PC-3 (cell line): ENCODE measurements at regions not wholly inside any gene's neighbourhood (a gene's known extent, or its start where the extent isn't known, plus 50 kb on each side); places are given as distances from the start of the nearest gene placed in this dataset.

Experiments used
- ATAC-seq: fragments of 200-7000 bp; cut with Tn5 transposase; 2 replicates; pipeline ENCODE4 v1.9.1; 2020; ENCODE audit warnings: mild to moderate bottlenecking, moderate library complexity
- BruUV-seq: library from RNA; stranded (reverse); fragments of 400-500 nt; replicated peaks from 2 replicates; lab custom pipeline; 2021; lab: Mats Ljungman, UMichigan
- CTCF ChIA-PET: fragments of 300-600 bp; sonication (Branson Sonifier 250); formaldehyde crosslinking; loops from one replicate; lab custom pipeline; 2022; ENCODE audit warnings: antibody characterized with exemption; lab: Charles Lee
- POLR2A ChIA-PET: fragments of 300-600 bp; sonication (Branson Sonifier 250); formaldehyde crosslinking; loops from one replicate; lab custom pipeline; 2022; ENCODE audit warnings: antibody characterized with exemption; ENCODE audit not compliant: unreplicated experiment; lab: Charles Lee
- DNase-seq: peaks from one replicate; pipeline ENCODE4 v3.0.0-alpha.2; 2015
- H2AFZ ChIP-seq: fragments of 300-600 bp; sonication (generic); 2 replicates; pipeline ENCODE4 v1.6.0; 2016; ENCODE audit warnings: antibody characterized with exemption, low read length
- H3F3A ChIP-seq: fragments of 300-600 bp; sonication (generic); one replicate; pipeline ENCODE4 v1.6.0; 2017; ENCODE audit warnings: antibody characterized with exemption, low read length, control low read depth, mild to moderate bottlenecking; ENCODE audit not compliant: unreplicated experiment
- H3K27ac ChIP-seq: fragments of 300-600 bp; sonication (generic); 2 replicates; pipeline ENCODE4 v1.5.1; 2016; ENCODE audit warnings: mild to moderate bottlenecking, low read length
- H3K27me3 ChIP-seq: fragments of 300-600 bp; sonication (generic); 2 replicates; pipeline ENCODE4 v1.6.1; 2016; ENCODE audit warnings: low read length, mixed read lengths
- H3K36me3 ChIP-seq: fragments of 300-600 bp; sonication (generic); 2 replicates; pipeline ENCODE4 v1.6.1; 2016; ENCODE audit warnings: low read depth, mixed run types, low read length, mixed read lengths
- H3K4me1 ChIP-seq: fragments of 300-600 bp; sonication (generic); 2 replicates; pipeline ENCODE4 v1.5.1; 2016; ENCODE audit warnings: low read length; ENCODE audit not compliant: insufficient read depth
- H3K4me2 ChIP-seq: fragments of 300-600 bp; sonication (generic); 2 replicates; pipeline ENCODE4 v1.6.0; 2016; ENCODE audit warnings: low read length
- H3K4me3 ChIP-seq: fragments of 300-600 bp; sonication (generic); 2 replicates; pipeline ENCODE4 v1.5.1; 2016; ENCODE audit warnings: mild to moderate bottlenecking, low read length, mixed read lengths
- H3K79me2 ChIP-seq: fragments of 300-600 bp; sonication (generic); 2 replicates; pipeline ENCODE4 v1.6.1; 2017; ENCODE audit warnings: low read length, mixed read lengths
- H3K9ac ChIP-seq: fragments of 300-600 bp; sonication (generic); 2 replicates; pipeline ENCODE4 v1.6.0; 2016; ENCODE audit warnings: mild to moderate bottlenecking, low read length
- H3K9me2 ChIP-seq: fragments of 300-600 bp; sonication (generic); replicated peaks from 2 replicates; pipeline ENCODE4 v1.6.1; 2016; ENCODE audit warnings: mixed run types, low read length, mixed read lengths
- H3K9me3 ChIP-seq: fragments of 300-600 bp; sonication (generic); 2 replicates; pipeline ENCODE4 v1.6.1; 2016; ENCODE audit warnings: low read length, mixed read lengths
- H4K20me1 ChIP-seq: fragments of 300-600 bp; sonication (generic); 2 replicates; pipeline ENCODE4 v1.6.1; 2016; ENCODE audit warnings: low read length, mixed read lengths
- CTCF ChIP-seq: fragments of 300-600 bp; sonication (generic); conservative IDR thresholded peaks from 2 replicates; pipeline ENCODE4 v1.5.1; 2017; ENCODE audit warnings: antibody characterized with exemption, low read depth, mild to moderate bottlenecking, low read length
- EZH2 ChIP-seq: fragments of 300-600 bp; sonication (generic); IDR thresholded peaks from one replicate; pipeline ENCODE4 v1.6.1; 2017; ENCODE audit warnings: antibody characterized with exemption, mild to moderate bottlenecking, low read length; ENCODE audit not compliant: unreplicated experiment
- EZH2phosphoT487 ChIP-seq: fragments of 300-600 bp; sonication (generic); IDR thresholded peaks from 2 replicates; pipeline ENCODE4 v1.6.1; 2018; ENCODE audit warnings: mild to moderate bottlenecking, antibody characterized with exemption, low read length, borderline replicate concordance
- intact Hi-C: fragments of 100-400 bp; cut with micrococcal nuclease; formaldehyde crosslinking; loops from 2 replicates; pipeline ENCODE4 v1.9.0; 2023

DNA sequence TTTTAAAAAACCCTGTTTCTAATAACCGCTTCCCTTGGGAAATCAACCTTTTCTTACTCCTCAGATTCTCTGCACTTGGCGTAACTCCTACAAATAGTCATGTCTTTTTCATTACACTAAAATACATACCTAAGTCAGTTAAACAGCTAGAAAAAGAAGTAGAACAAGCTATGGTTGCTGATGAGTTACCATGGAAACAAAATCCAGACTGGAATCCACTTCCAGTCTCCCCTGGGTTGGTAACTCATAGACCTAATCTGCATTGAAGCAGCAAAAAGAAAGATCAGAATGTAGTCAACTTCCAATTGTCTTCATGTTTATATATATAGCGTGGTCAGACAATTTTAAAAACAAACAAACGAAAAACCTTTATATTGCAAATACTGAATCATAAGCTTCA lies 260.8 kb upstream of the LRRN1 start:
- ChIA-PET CTCF (no interaction called here), POLR2A (no interaction called here)
- no peak overlapping the region for H3K4me2 ChIP-seq
- ATAC-seq (no peak), DNase-seq (no peak)
- H3K27ac ChIP-seq: no peak overlapping the region
- TF ChIP-seq EZH2phosphoT487 (no peak), CTCF (no peak), EZH2 (no peak)
- H3K36me3 ChIP-seq: no peaks in the 10 kb centered on the region
- H3K9me2 ChIP-seq: no peaks in the 10 kb centered on the region
- H3K9ac ChIP-seq: no peak overlapping the region
- no peaks in the 10 kb centered on the region for H3F3A ChIP-seq
- H3K4me1 ChIP-seq: no peaks in the 10 kb centered on the region
- BruUV-seq: no TSS peak
- no peak overlapping the region for H3K4me3 ChIP-seq
- peaks cover 32% of the 10 kb centered on the region for H3K9me3 ChIP-seq
- intact Hi-C loops: no loop called here
- no peak overlapping the region for H2AFZ ChIP-seq
- no peaks in the 10 kb centered on the region for H4K20me1 ChIP-seq
- H3K27me3 ChIP-seq: no peaks in the 10 kb centered on the region
- H3K79me2 ChIP-seq: no peaks in the 10 kb centered on the region

DNA sequence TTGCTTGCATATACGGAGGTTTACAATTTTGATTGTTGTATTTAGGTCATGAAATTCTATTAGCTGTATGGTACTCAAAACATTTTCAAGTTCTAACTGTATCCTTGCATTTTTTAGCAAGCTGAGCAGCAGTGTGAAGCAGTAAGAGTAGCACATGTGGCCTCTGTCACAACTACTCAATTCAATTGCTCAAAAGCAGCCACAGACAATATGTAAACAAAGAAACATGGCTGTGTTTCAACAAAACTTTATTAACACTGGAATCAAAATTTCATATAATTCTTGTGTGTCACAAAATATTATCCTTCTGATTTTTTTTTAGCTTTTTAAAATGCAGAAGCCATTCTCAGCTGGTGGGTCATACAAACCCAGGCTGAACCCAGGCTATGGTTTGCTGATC lies 266.7 kb upstream of the LRRN1 start:
- Histone ChIP-seq H3K9me2 (no peaks in the 10 kb centered on the region), H3K4me2 (no peak overlapping the region), H3F3A (no peaks in the 10 kb centered on the region), H4K20me1 (no peaks in the 10 kb centered on the region), H3K36me3 (no peaks in the 10 kb centered on the region), H3K9me3 (peaks cover 60% of the 10 kb centered on the region), H3K9ac (no peak overlapping the region), H3K79me2 (no peaks in the 10 kb centered on the region), H3K4me1 (no peaks in the 10 kb centered on the region), H3K27me3 (no peaks in the 10 kb centered on the region), H2AFZ (no peak overlapping the region), H3K4me3 (no peak overlapping the region), H3K27ac (no peak overlapping the region)
- TF ChIP-seq EZH2: no peak
- TF ChIP-seq CTCF: no peak
- TF ChIP-seq EZH2phosphoT487: no peak
- POLR2A ChIA-PET: no interaction called here
- ATAC-seq: no peak
- CTCF ChIA-PET: no interaction called here
- BruUV-seq: no TSS peak
- no peak for DNase-seq
- intact Hi-C loops: no loop called here

DNA sequence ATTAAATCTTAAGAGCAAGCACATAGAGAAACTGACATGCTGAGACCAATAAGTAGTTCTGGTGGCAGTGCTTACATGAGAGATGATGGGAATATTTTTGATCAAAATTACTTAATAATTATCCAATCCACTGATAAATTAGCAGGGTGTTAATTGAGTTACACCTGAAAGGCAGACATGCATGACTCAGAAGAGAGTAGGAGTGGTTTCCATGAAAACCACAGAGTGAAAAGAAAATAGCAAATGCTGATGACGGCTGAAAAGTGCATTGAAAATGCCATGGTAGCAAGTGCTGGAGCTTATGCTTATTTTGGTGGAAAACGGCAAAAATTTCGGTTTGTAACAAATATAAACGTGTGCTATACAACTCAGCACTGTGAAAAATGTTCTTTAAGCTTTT lies 267.8 kb upstream of the LRRN1 start:
- Histone ChIP-seq H3K79me2 (no peaks in the 10 kb centered on the region), H4K20me1 (no peaks in the 10 kb centered on the region), H3F3A (no peaks in the 10 kb centered on the region), H3K9me2 (no peaks in the 10 kb centered on the region), H3K4me2 (no peak overlapping the region), H2AFZ (no peak overlapping the region), H3K4me3 (no peak overlapping the region), H3K36me3 (no peaks in the 10 kb centered on the region), H3K9me3 (peaks cover 63% of the 10 kb centered on the region), H3K4me1 (no peaks in the 10 kb centered on the region), H3K27me3 (no peaks in the 10 kb centered on the region), H3K27ac (no peak overlapping the region), H3K9ac (no peak overlapping the region)
- CTCF ChIA-PET: no interaction called here
- TF ChIP-seq EZH2: no peak
- no peak for TF ChIP-seq EZH2phosphoT487
- no peak for TF ChIP-seq CTCF
- BruUV-seq: no TSS peak
- POLR2A ChIA-PET: no interaction called here
- ATAC-seq (no peak), DNase-seq (no peak)
- intact Hi-C loops: no loop called here
